ENCODE measurements at regions not wholly inside any gene's neighbourhood (a gene's known extent, or its start where the extent isn't known, plus 50 kb on each side); places are given as distances from the start of the nearest gene placed in this dataset.

DNA sequence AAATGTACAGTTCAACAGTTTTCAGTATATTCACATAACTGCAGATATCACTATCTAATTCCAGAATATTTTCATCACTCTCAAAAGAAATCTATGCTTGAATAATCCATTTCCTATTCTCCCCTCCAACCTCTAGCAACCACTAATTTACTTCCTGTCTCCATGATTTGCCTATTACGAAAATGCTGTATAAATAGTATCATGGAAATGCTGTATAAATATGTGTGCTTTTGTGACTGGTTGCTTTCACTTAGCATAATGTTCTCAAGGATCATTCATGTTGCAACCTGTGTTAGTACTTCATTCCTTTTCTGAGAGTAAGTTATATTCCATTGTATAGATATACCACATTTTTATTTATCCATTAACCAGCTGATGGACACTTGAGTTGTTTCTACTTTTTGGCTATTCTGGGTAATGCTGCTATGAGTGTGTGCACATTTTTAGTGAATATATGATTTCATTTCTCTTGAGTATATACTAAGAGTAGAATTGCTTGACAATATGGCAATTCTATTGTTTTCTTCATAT lies 115.6 kb downstream of the TNFSF18 start:
- TF ChIP-seq, protein P1, sequence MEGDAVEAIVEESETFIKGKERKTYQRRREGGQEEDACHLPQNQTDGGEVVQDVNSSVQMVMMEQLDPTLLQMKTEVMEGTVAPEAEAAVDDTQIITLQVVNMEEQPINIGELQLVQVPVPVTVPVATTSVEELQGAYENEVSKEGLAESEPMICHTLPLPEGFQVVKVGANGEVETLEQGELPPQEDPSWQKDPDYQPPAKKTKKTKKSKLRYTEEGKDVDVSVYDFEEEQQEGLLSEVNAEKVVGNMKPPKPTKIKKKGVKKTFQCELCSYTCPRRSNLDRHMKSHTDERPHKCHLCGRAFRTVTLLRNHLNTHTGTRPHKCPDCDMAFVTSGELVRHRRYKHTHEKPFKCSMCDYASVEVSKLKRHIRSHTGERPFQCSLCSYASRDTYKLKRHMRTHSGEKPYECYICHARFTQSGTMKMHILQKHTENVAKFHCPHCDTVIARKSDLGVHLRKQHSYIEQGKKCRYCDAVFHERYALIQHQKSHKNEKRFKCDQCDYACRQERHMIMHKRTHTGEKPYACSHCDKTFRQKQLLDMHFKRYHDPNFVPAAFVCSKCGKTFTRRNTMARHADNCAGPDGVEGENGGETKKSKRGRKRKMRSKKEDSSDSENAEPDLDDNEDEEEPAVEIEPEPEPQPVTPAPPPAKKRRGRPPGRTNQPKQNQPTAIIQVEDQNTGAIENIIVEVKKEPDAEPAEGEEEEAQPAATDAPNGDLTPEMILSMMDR (IDR thresholded peaks at IDR 0.05) = no peak
- TF ChIP-seq POLR2A (IDR thresholded peaks at IDR 0.05) = no peak

All from uterus (tissue), 2 donors.